Epithelial cell of proximal tubule (primary cell): ENCODE measurements at regions not wholly inside any gene's neighbourhood (a gene's known extent, or its start where the extent isn't known, plus 50 kb on each side); places are given as distances from the start of the nearest gene placed in this dataset.
A peak's percentile ranks its signal among the peaks of the same experiment; 100 is the strongest.

Source experiments
- DNase-seq: peaks from one replicate; pipeline ENCODE4 v3.0.0-alpha.2; 2011; ENCODE audit warnings: low read depth
- H3K4me3 ChIP-seq: 2 replicates; pipeline ENCODE4 v1.5.1; 2011; ENCODE audit warnings: low read depth, mild to moderate bottlenecking, low read length
- CTCF ChIP-seq: conservative IDR thresholded peaks from 2 replicates; pipeline ENCODE4 v1.5.1; 2012; ENCODE audit warnings: low read depth, mild to moderate bottlenecking, low read length

DNA sequence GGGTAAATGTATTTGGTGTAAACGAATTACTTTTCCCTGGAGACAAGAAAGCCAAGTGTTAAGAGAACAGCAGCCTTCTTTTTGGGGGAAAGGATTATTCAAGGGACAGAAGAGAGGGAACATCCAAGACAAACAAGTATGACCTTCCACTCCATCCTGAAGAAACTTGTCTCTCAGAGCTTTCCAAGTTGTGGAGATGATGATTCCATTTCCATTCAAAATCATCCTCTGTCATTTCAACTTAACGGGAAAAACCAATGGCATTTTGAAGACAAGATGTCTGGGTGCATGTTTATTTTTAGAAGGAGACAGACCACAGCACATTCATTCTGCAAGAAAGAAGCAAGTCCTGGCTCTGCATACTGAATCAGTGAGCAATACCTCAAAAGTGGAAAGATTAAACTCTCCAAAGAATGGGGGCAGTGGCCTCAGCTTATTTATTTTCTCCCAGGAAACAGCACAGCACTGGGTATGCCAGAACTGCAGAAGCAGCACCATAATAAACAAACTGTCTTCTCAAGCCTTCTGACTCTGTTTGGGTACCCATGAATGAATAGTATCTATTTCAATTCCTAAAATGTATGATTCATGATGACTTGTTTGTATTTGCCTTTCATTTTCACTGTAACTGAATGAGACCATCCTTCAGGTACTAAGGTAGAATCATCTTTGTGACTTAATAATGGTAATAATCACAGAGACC is 541.0 kb downstream of the RFC3 start:
- TF ChIP-seq CTCF = no peak

DNA sequence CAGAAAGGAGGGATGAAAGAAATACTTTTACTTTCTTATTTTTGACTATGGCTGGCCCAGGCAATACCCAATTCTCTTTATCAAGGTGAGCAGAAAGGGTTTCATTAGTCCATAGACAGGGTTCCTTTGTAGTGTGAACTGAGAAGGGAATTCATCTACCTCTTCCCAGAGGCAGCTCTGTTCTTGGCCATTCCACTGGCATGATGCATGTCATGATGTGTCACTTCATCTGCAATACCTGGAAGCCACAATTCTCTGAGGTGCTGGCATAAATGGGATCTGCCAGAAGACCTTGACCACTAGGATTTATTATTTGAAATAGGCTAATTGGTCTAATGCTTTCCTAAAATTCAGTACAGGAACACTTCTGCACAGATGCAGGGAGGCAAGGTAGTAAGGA is 542.8 kb downstream of the RFC3 start:
- no peak for TF ChIP-seq CTCF
- DNase-seq = no peak
- H3K4me3 ChIP-seq = no peak overlapping the region

More for the DNA sequence above, 541.0 kb downstream of the RFC3 start:
- peak; percentile 10 for DNase-seq
- no peak overlapping the region for H3K4me3 ChIP-seq

- DNase-seq = no peak
- no peak overlapping the region for H3K4me3 ChIP-seq
- no peak for TF ChIP-seq CTCF
Measured at GRCh38 chr13:34361560-34361959, 543.6 kb downstream of the RFC3 start.

DNA sequence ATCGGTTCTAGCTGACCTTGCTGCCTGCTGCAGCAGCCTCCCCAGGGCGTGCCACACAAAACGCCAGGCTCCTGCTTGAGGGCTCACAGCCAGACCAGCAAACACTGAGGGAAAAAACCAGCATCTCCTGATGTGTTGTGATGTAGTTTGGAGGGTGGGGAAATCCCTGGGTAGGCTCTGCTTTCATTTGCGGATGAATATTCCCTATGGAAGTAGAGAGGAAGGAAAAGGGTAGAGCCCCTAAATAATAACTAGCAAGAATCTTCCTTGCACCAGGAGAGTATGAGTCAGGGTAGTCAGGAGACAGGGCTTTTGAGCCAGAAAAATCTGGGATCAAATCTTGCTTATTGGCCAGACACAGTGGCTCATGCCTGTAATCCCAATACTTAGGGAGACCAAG is 545.3 kb downstream of the RFC3 start:
- no peak for TF ChIP-seq CTCF
- DNase-seq = no peak
- H3K4me3 ChIP-seq = no peak overlapping the region

GRCh38 chr13:34364633-34365032 is 546.7 kb downstream of the RFC3 start:
- no peak for TF ChIP-seq CTCF
- DNase-seq = peak; percentile 30
- no peak overlapping the region for H3K4me3 ChIP-seq

DNA sequence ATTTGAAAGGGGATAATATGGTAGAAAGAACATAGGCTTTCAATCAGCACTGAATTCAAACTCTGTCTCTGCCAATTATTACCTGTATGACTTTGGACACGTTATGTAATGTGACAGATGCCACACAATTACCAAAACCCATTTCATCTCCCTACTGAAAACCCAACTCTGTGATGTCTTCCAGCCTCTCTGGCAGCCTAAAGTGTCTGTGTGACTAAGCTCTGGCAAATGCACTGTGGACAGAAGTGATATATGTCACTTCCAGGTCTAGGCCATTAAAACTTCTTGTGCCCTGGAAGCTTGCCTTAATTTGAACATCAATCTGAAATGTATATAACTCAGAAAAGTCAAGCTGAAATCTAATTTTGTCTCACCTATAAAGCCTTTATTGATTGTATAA is 552.0 kb downstream of the RFC3 start:
- no peak for TF ChIP-seq CTCF
- no peak overlapping the region for H3K4me3 ChIP-seq
- DNase-seq = no peak

- no peak for TF ChIP-seq CTCF
- H3K4me3 ChIP-seq = no peak overlapping the region
- DNase-seq = no peak
Measured at GRCh38 chr13:34371108-34371507, 553.2 kb downstream of the RFC3 start.
